ENCODE measurements at regions not wholly inside any gene's neighbourhood (a gene's known extent, or its start where the extent isn't known, plus 50 kb on each side); places are given as distances from the start of the nearest gene placed in this dataset.

- in situ Hi-C loops (cut with MboI) (loop anchor here (25.0 kb wide), 2 partner anchors 853 to 1953 kb away; no protein-coding TSS in a partner anchor), intact Hi-C loops (cut with micrococcal nuclease) (no loop called here)
- Histone ChIP-seq H3K4me1 (replicated peaks in 1 of 2; ENCODE audit: control insufficient read depth in 2 of 2, insufficient read depth in 2 of 2, low read length in 2 of 2) (no peaks in the 10 kb centered on the region), H3K27me3 (ENCODE audit: control insufficient read depth in 2 of 2, insufficient read depth in 2 of 2, low read length in 2 of 2) (peaks cover 0 to 6% of the 10 kb centered on the region in 2 experiments; a peak in 1 of 5 replicates), H4K20me1 (replicated peaks; ENCODE audit: control insufficient read depth, insufficient read depth, low read length) (no peaks in the 10 kb centered on the region), H3K9me1 (ENCODE audit: control insufficient read depth, insufficient read depth, low read length) (no peaks in the 10 kb centered on the region), H3K9ac (ENCODE audit: insufficient read depth in 1 of 2, low read depth in 2 of 2, low read length in 2 of 2) (no peak overlapping the region), H3K36me3 (ENCODE audit: control insufficient read depth, insufficient read depth, low read length) (no peaks in the 10 kb centered on the region), H3K4me2 (ENCODE audit: insufficient read depth, low read length) (no peak overlapping the region), H3K27ac (ENCODE audit: extremely low read depth, low read depth, low read length) (no peak overlapping the region), H3K9me3 (replicated peaks; ENCODE audit: control insufficient read depth, insufficient read depth, low read depth, low read length) (no peaks in the 10 kb centered on the region), H3K4me3 (no peak overlapping the region), H3K79me2 (ENCODE audit: control insufficient read depth, insufficient read depth, low read length) (no peaks in the 10 kb centered on the region), H2AFZ (ENCODE audit: low read depth, low read length) (no peak overlapping the region)
- FAIRE-seq = no peak
- no peak for ATAC-seq
- WGBS (ENCODE audit: insufficient coverage, low coverage, missing lambda C conversion rate) = 0% methylated on average over 1 of the region's 1 CpG
- ChIA-PET CTCF (ENCODE audit: low intra/inter-chr PET ratio) (no interaction called here), POLR2A (interaction anchor here (0.7 kb wide), 1 partner anchor 965 kb away, joined by 3 read pairs; no protein-coding TSS in a partner anchor)
- no peak for DNase-seq (ENCODE audit: extremely low read depth in 1 of 4, low spot score in 3 of 4)
- no TSS peak for BruUV-seq (replicated peaks)
- TF ChIP-seq KAT8 (IDR thresholded peaks at IDR 0.05; ENCODE audit: low read depth) (no peak), CEBPB (tag; IDR thresholded peaks at IDR 0.05) (no peak), TCF7L2 (IDR thresholded peaks at IDR 0.05; ENCODE audit: low read depth, low read length) (no peak), JUND (IDR thresholded peaks at IDR 0.05; ENCODE audit: borderline replicate concordance, low read depth, low read length) (no peak), JUND (tag; IDR thresholded peaks at IDR 0.05; ENCODE audit: borderline replicate concordance, low read depth, low read length) (no peak), MTA2 (IDR thresholded peaks at IDR 0.05; ENCODE audit: low read depth) (no peak), NFIC (IDR thresholded peaks at IDR 0.05) (no peak), ZBTB34 (CRISPR knock-in tag; IDR thresholded peaks at IDR 0.05) (no peak), RCOR1 (IDR thresholded peaks at IDR 0.05; ENCODE audit: borderline replicate concordance in 1 of 2, low read depth in 2 of 2, low read length in 2 of 2) (no peak), SAFB2 (IDR thresholded peaks at IDR 0.05; ENCODE audit: borderline replicate concordance, low read depth, low read length, severe bottlenecking) (no peak), E2F4 (CRISPR knock-in tag; IDR thresholded peaks at IDR 0.05; ENCODE audit: low read depth) (no peak), NR2F6 (CRISPR knock-in tag; IDR thresholded peaks at IDR 0.05) (no peak), HDAC1 (IDR thresholded peaks at IDR 0.05) (no peak), ZNF165 (CRISPR knock-in tag; IDR thresholded peaks at IDR 0.05; ENCODE audit: borderline replicate concordance) (no peak), TARDBP (IDR thresholded peaks at IDR 0.05) (no peak), CREB3L1 (IDR thresholded peaks at IDR 0.05; ENCODE audit: borderline replicate concordance, low read depth) (no peak), ZKSCAN3 (CRISPR knock-in tag; IDR thresholded peaks at IDR 0.05) (no peak), ATF3 (IDR thresholded peaks at IDR 0.05) (no peak), ATF3 (CRISPR knock-in tag; conservative IDR thresholded peaks at IDR 0.05) (no peak), PHF20 (IDR thresholded peaks at IDR 0.05; ENCODE audit: partially characterized antibody) (no peak), RBM34 (IDR thresholded peaks at IDR 0.05; ENCODE audit: borderline replicate concordance, insufficient read depth, low read length) (no peak)
These were observed 64.1 kb upstream of the KBTBD8 start for GRCh38 chr3:66934041-66934440.
